H1 (cell line): ENCODE measurements at regions not wholly inside any gene's neighbourhood (a gene's known extent, or its start where the extent isn't known, plus 50 kb on each side); places are given as distances from the start of the nearest gene placed in this dataset.

Experiments
- POLR2AphosphoS5 ChIP-seq: IDR thresholded peaks from 2 replicates; pipeline ENCODE4 v1.6.1; 2011; ENCODE audit warnings: low read depth, low read length
- TF ChIP-seq, protein P1 (sequence below), 3 experiments: IDR thresholded peaks; 1 replicate in 2 of 3; 2 replicates in 1 of 3; pipeline versions ENCODE4 v1.5.1 to v1.6.1; 2011; ENCODE audit warnings: low read length in 3 of 3, mild to moderate bottlenecking in 3 of 3, inconsistent platforms in 2 of 3, low read depth in 1 of 3, moderate library complexity in 1 of 3; ENCODE audit not compliant: insufficient read depth in 1 of 3; ENCODE audit errors: control extremely low read depth in 1 of 3

DNA sequence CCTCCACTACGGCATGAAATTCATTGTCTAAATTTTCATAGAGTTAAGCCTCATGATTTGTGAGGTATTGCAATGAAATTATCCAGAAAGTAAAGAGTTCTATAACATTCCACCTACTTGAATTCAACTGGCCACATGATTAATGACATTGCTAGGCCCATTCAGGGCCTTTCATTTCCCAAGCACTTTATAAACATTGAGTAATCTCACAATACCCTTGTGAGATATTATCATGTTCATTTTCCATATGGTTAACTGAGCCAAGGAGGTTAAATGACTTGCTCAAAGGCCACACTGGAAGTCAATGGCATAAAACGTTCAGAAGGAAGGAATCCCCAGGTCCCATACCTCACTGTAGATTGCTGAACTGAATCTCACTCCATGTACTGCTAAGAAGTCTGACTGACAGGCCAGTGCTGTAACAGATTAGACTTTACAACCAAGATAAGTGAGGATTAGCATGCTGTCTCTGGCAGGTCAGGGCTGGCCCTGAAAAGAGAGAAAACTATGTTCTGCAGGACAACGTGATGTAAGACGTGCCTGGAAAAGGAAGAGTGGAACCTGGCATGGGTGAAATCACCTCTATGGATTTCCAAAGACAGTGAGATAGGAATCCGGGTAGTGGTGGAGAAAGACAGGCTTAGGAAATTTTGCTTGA lies 75.9 kb upstream of the SPACA1 start:
- no peak for TF ChIP-seq POLR2AphosphoS5
- TF ChIP-seq, protein P1, sequence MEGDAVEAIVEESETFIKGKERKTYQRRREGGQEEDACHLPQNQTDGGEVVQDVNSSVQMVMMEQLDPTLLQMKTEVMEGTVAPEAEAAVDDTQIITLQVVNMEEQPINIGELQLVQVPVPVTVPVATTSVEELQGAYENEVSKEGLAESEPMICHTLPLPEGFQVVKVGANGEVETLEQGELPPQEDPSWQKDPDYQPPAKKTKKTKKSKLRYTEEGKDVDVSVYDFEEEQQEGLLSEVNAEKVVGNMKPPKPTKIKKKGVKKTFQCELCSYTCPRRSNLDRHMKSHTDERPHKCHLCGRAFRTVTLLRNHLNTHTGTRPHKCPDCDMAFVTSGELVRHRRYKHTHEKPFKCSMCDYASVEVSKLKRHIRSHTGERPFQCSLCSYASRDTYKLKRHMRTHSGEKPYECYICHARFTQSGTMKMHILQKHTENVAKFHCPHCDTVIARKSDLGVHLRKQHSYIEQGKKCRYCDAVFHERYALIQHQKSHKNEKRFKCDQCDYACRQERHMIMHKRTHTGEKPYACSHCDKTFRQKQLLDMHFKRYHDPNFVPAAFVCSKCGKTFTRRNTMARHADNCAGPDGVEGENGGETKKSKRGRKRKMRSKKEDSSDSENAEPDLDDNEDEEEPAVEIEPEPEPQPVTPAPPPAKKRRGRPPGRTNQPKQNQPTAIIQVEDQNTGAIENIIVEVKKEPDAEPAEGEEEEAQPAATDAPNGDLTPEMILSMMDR (IDR thresholded peaks at IDR 0.05; ENCODE audit: control extremely low read depth in 1 of 3, insufficient read depth in 1 of 3, low read depth in 1 of 3, low read length in 3 of 3): no peak
